ENCODE measurements at regions not wholly inside any gene's neighbourhood (a gene's known extent, or its start where the extent isn't known, plus 50 kb on each side); places are given as distances from the start of the nearest gene placed in this dataset.

GRCh38 chr1:234721476-234722269 is 111.7 kb upstream of the IRF2BP2 start:
- peak; percentile 98 for DNase-seq (ENCODE audit: low read depth)
- peak overlapping the region; percentile 27 for H3K4me3 ChIP-seq (replicated peaks; ENCODE audit: low read depth, low read length)
- TF ChIP-seq CTCF (IDR thresholded peaks at IDR 0.05; ENCODE audit: low read length, missing control alignments) = no peak

GRCh38 chr1:234720709-234721441 is 110.9 kb upstream of the IRF2BP2 start:
- no peak for TF ChIP-seq CTCF (IDR thresholded peaks at IDR 0.05; ENCODE audit: low read length, missing control alignments)
- no peak overlapping the region for H3K4me3 ChIP-seq (replicated peaks; ENCODE audit: low read depth, low read length)
- DNase-seq (ENCODE audit: low read depth) = no peak

- DNase-seq (ENCODE audit: low read depth) = no peak
- H3K4me3 ChIP-seq (replicated peaks; ENCODE audit: low read depth, low read length) = no peak overlapping the region
- TF ChIP-seq CTCF (IDR thresholded peaks at IDR 0.05; ENCODE audit: low read length, missing control alignments) = no peak
These were observed 109.7 kb upstream of the IRF2BP2 start for GRCh38 chr1:234719454-234720251.

- TF ChIP-seq CTCF (IDR thresholded peaks at IDR 0.05; ENCODE audit: low read length, missing control alignments) = no peak
- no peak overlapping the region for H3K4me3 ChIP-seq (replicated peaks; ENCODE audit: low read depth, low read length)
- no peak for DNase-seq (ENCODE audit: low read depth)
These were observed 108.8 kb upstream of the IRF2BP2 start for GRCh38 chr1:234718496-234719453.

- no peak for DNase-seq (ENCODE audit: low read depth)
- TF ChIP-seq CTCF (IDR thresholded peaks at IDR 0.05; ENCODE audit: low read length, missing control alignments) = no peak
- H3K4me3 ChIP-seq (replicated peaks; ENCODE audit: low read depth, low read length) = no peak overlapping the region
These were observed 107.0 kb upstream of the IRF2BP2 start for GRCh38 chr1:234716908-234717375.
